ENCODE measurements at regions not wholly inside any gene's neighbourhood (a gene's known extent, or its start where the extent isn't known, plus 50 kb on each side); places are given as distances from the start of the nearest gene placed in this dataset.

- Histone ChIP-seq H3K79me2 (ENCODE audit: control insufficient read depth, insufficient read depth, low read length) (no peaks in the 10 kb centered on the region), H2AFZ (ENCODE audit: low read depth, low read length) (no peak overlapping the region), H3K9me1 (ENCODE audit: control insufficient read depth, insufficient read depth, low read length) (no peaks in the 10 kb centered on the region), H3K27ac (ENCODE audit: extremely low read depth, low read depth, low read length) (no peak overlapping the region), H3K36me3 (ENCODE audit: control insufficient read depth, insufficient read depth, low read length) (no peaks in the 10 kb centered on the region), H4K20me1 (replicated peaks; ENCODE audit: control insufficient read depth, insufficient read depth, low read length) (no peaks in the 10 kb centered on the region), H3K9ac (ENCODE audit: insufficient read depth in 1 of 2, low read depth in 2 of 2, low read length in 2 of 2) (no peak overlapping the region), H3K4me1 (replicated peaks in 1 of 2; ENCODE audit: control insufficient read depth in 2 of 2, insufficient read depth in 2 of 2, low read length in 2 of 2) (no peaks in the 10 kb centered on the region), H3K4me2 (ENCODE audit: insufficient read depth, low read length) (no peak overlapping the region), H3K9me3 (replicated peaks; ENCODE audit: control insufficient read depth, insufficient read depth, low read depth, low read length) (no peaks in the 10 kb centered on the region), H3K27me3 (ENCODE audit: control insufficient read depth in 2 of 2, insufficient read depth in 2 of 2, low read length in 2 of 2) (no peaks in the 10 kb centered on the region), H3K4me3 (no peak overlapping the region)
- intact Hi-C loops (cut with micrococcal nuclease) (no loop called here), in situ Hi-C loops (cut with MboI) (no loop called here)
- BruUV-seq (replicated peaks): no TSS peak
- CTCF ChIA-PET (ENCODE audit: low intra/inter-chr PET ratio): no interaction called here
- no peak for ATAC-seq
- no peak for DNase-seq (ENCODE audit: extremely low read depth in 1 of 4, low spot score in 3 of 4)
- no peak for TF ChIP-seq RUNX1 (IDR thresholded peaks at IDR 0.05; ENCODE audit: low read depth)
- no peak for TF ChIP-seq TEAD4 (IDR thresholded peaks at IDR 0.05; ENCODE audit: low read length)
- TF ChIP-seq TEAD4 (CRISPR knock-in tag; IDR thresholded peaks at IDR 0.05; ENCODE audit: borderline replicate concordance): no peak
- TF ChIP-seq HDAC1 (IDR thresholded peaks at IDR 0.05): no peak
- POLR2A ChIA-PET: no interaction called here
- 0% methylated on average over 1 of the region's 1 CpG for WGBS (ENCODE audit: insufficient coverage, low coverage, missing lambda C conversion rate)
- no peak for FAIRE-seq
Measured at GRCh38 chr3:82636177-82636576, 874.7 kb upstream of the GBE1 start.

- Histone ChIP-seq H3K9me1 (ENCODE audit: control insufficient read depth, insufficient read depth, low read length) (no peaks in the 10 kb centered on the region), H3K9ac (ENCODE audit: insufficient read depth in 1 of 2, low read depth in 2 of 2, low read length in 2 of 2) (no peak overlapping the region), H3K4me3 (no peak overlapping the region), H3K27me3 (ENCODE audit: control insufficient read depth in 2 of 2, insufficient read depth in 2 of 2, low read length in 2 of 2) (no peaks in the 10 kb centered on the region), H3K79me2 (ENCODE audit: control insufficient read depth, insufficient read depth, low read length) (no peaks in the 10 kb centered on the region), H3K9me3 (replicated peaks; ENCODE audit: control insufficient read depth, insufficient read depth, low read depth, low read length) (no peaks in the 10 kb centered on the region), H3K4me1 (replicated peaks in 1 of 2; ENCODE audit: control insufficient read depth in 2 of 2, insufficient read depth in 2 of 2, low read length in 2 of 2) (no peaks in the 10 kb centered on the region), H3K36me3 (ENCODE audit: control insufficient read depth, insufficient read depth, low read length) (no peaks in the 10 kb centered on the region), H3K27ac (ENCODE audit: extremely low read depth, low read depth, low read length) (no peak overlapping the region), H4K20me1 (replicated peaks; ENCODE audit: control insufficient read depth, insufficient read depth, low read length) (no peaks in the 10 kb centered on the region), H2AFZ (ENCODE audit: low read depth, low read length) (no peak overlapping the region), H3K4me2 (ENCODE audit: insufficient read depth, low read length) (no peak overlapping the region)
- TF ChIP-seq NR2F6 (CRISPR knock-in tag; IDR thresholded peaks at IDR 0.05): no peak
- TF ChIP-seq, protein P1, sequence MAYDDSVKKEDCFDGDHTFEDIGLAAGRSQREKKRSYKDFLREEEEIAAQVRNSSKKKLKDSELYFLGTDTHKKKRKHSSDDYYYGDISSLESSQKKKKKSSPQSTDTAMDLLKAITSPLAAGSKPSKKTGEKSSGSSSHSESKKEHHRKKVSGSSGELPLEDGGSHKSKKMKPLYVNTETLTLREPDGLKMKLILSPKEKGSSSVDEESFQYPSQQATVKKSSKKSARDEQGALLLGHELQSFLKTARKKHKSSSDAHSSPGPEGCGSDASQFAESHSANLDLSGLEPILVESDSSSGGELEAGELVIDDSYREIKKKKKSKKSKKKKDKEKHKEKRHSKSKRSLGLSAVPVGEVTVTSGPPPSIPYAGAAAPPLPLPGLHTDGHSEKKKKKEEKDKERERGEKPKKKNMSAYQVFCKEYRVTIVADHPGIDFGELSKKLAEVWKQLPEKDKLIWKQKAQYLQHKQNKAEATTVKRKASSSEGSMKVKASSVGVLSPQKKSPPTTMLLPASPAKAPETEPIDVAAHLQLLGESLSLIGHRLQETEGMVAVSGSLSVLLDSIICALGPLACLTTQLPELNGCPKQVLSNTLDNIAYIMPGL (CRISPR knock-in tag; IDR thresholded peaks at IDR 0.05): no peak
- no peak for TF ChIP-seq ELF1 (tag; IDR thresholded peaks at IDR 0.05)
- TF ChIP-seq ZBTB49 (CRISPR knock-in tag; IDR thresholded peaks at IDR 0.05; ENCODE audit: borderline replicate concordance): no peak
- TF ChIP-seq, protein P2, sequence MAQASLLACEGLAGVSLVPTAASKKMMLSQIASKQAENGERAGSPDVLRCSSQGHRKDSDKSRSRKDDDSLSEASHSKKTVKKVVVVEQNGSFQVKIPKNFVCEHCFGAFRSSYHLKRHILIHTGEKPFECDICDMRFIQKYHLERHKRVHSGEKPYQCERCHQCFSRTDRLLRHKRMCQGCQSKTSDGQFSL (CRISPR knock-in tag; IDR thresholded peaks at IDR 0.05): no peak
- TF ChIP-seq, protein P2 (tag; IDR thresholded peaks at IDR 0.05): no peak
- TF ChIP-seq SP2 (IDR thresholded peaks at IDR 0.05; ENCODE audit: extremely low read depth, low read depth, low read length, poor library complexity, severe bottlenecking): no peak
- CTCF ChIA-PET (ENCODE audit: low intra/inter-chr PET ratio): no interaction called here
- no peak for FAIRE-seq
- 0% methylated on average over 1 of the region's 1 CpG for WGBS (ENCODE audit: insufficient coverage, low coverage, missing lambda C conversion rate)
- BruUV-seq (replicated peaks): no TSS peak
- ATAC-seq: no peak
- DNase-seq (ENCODE audit: extremely low read depth in 1 of 4, low spot score in 3 of 4): no peak
- in situ Hi-C loops (cut with MboI) (no loop called here), intact Hi-C loops (cut with micrococcal nuclease) (no loop called here)
- POLR2A ChIA-PET: no interaction called here
Measured at GRCh38 chr3:82633319-82633718, 871.9 kb upstream of the GBE1 start.
